ENCODE measurements at regions not wholly inside any gene's neighbourhood (a gene's known extent, or its start where the extent isn't known, plus 50 kb on each side); places are given as distances from the start of the nearest gene placed in this dataset.

DNA sequence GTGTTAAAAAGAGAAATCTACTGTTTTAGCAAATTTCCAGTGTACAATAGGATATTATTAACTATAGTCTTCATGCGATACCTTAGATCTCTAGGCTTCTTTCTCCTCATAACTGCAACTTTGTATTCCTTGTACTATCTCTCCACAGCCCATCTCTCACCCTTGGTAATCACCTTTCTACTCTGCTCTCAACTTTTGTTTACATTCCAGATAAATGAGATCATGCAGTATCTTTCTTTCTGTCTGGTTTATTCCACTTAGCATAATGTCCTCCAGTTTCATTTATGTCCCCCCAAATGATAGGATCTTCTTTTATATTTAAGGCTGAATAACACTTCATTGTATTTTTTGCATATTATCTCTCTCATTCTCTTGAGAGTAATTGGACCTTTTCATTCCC is 165.5 kb downstream of the HS3ST1 start:
- intact Hi-C loops (cut with DNase I; ENCODE audit: low total_unique reads) (no loop called here), in situ Hi-C loops (cut with MboI; ENCODE audit: low sequenced_read_pairs in 4 of 4) (no loop called here)
- Histone ChIP-seq H3K9me3 (no peaks in the 10 kb centered on the region), H3K27ac (no peak overlapping the region), H3K4me3 (no peak overlapping the region), H3K4me1 (no peaks in the 10 kb centered on the region), H3K36me3 (no peaks in the 10 kb centered on the region), H3K27me3 (no peaks in the 10 kb centered on the region)
- no peak for TF ChIP-seq POLR2A (IDR thresholded peaks at IDR 0.05)
- TF ChIP-seq, protein P1, sequence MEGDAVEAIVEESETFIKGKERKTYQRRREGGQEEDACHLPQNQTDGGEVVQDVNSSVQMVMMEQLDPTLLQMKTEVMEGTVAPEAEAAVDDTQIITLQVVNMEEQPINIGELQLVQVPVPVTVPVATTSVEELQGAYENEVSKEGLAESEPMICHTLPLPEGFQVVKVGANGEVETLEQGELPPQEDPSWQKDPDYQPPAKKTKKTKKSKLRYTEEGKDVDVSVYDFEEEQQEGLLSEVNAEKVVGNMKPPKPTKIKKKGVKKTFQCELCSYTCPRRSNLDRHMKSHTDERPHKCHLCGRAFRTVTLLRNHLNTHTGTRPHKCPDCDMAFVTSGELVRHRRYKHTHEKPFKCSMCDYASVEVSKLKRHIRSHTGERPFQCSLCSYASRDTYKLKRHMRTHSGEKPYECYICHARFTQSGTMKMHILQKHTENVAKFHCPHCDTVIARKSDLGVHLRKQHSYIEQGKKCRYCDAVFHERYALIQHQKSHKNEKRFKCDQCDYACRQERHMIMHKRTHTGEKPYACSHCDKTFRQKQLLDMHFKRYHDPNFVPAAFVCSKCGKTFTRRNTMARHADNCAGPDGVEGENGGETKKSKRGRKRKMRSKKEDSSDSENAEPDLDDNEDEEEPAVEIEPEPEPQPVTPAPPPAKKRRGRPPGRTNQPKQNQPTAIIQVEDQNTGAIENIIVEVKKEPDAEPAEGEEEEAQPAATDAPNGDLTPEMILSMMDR (IDR thresholded peaks at IDR 0.05 in 4 of 5, conservative IDR thresholded peaks at IDR 0.05 in 1 of 5), result no peak
- DNase-seq (no peak), ATAC-seq (no peak)

DNA sequence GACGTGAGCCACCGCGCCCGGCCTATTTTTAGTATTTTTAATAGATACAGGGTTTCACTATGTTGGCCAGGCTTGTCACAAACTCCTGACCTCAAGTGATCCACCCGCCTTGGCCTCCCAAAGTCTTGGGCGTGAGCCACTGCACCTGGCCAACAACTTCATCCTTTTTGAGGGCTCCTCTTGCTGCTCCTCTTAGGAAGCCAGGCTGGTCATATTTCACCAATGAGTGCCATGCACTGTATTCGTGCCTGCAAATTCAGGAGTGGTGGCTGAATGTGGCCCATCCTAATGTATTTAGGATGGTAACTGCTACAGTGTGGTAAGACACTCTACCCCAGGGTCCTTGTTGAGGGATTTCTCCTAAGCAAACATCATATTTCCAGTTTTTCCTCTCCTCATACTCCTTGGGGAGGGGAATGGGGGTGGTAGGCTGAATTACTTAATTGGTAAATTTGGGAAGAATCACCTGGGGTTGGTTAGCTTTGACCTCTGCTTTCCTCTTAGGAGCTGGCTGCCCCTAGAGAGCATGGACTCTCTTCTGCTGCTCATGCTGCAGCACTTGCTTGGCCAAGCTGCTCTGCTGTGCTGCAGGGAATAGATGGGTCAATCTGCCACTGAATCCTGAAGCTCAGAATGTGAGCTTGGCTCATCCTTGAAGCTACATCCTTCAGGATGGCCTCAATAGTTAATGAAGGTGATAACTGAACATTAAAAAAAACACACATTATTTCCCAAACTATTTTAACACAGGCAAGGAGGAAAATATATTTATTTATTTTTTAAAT is 167.4 kb downstream of the HS3ST1 start:
- intact Hi-C loops (cut with DNase I; ENCODE audit: low total_unique reads), result no loop called here
- Histone ChIP-seq H3K4me1 (no peaks in the 10 kb centered on the region), H3K4me3 (no peak overlapping the region), H3K36me3 (no peaks in the 10 kb centered on the region), H3K27ac (no peak overlapping the region), H3K9me3 (no peaks in the 10 kb centered on the region), H3K27me3 (no peaks in the 10 kb centered on the region)
- TF ChIP-seq POLR2A (IDR thresholded peaks at IDR 0.05), result no peak
- TF ChIP-seq, protein P1 (IDR thresholded peaks at IDR 0.05 in 4 of 5, conservative IDR thresholded peaks at IDR 0.05 in 1 of 5), result no peak
- ATAC-seq (no peak), DNase-seq (no peak)
- in situ Hi-C loops (cut with MboI; ENCODE audit: low sequenced_read_pairs in 4 of 4), result no loop called here

DNA sequence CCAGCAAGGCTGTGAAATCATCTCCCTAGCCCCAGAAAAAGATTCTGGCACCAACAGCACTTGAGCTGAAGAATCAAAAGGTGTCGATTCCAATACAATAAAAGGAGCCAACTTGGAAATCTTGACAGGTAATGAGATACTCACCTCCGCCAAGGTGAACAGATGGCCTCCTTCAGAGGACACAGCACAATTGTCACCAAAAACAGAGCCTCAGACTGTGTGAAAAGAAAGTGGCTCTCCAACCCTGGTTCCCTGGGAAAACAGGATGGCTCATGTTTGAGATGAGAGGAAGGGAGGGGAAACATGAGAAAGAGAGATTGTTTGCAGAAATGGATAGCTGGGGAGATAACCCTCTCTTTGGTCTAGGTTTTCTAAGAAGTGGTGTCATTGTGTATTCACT is 168.9 kb downstream of the HS3ST1 start:
- intact Hi-C loops (cut with DNase I; ENCODE audit: low total_unique reads), result no loop called here

DNA sequence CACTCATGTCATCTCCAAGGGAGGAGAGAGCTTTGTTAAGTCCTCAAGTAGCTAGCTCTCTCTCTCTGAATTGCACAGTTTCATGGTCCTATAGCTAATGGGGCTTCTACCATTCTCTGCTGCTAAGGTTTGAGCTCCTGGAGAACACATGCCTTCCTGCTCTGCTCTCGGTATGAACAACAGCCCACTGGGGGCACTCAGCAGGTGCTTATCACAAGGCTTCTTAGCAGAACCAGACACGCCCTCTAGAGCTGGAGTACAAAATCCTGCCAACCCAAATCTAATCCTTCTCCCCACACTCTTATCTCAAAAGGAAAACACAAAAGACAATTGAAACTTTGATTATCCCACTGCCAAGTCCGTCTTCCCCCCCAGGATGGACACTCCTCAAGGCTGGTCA is 176.5 kb downstream of the HS3ST1 start:
- no peaks in the 10 kb centered on the region for H3K4me1 ChIP-seq
- H3K36me3 ChIP-seq, result no peaks in the 10 kb centered on the region
- DNase-seq (no peak), ATAC-seq (no peak)
- intact Hi-C loops (cut with DNase I; ENCODE audit: low total_unique reads), result no loop called here
- H3K4me3 ChIP-seq, result no peak overlapping the region
- H3K27ac ChIP-seq, result no peak overlapping the region
- no peaks in the 10 kb centered on the region for H3K9me3 ChIP-seq
- no peak for TF ChIP-seq POLR2A (IDR thresholded peaks at IDR 0.05)
- TF ChIP-seq, protein P1 (IDR thresholded peaks at IDR 0.05 in 4 of 5, conservative IDR thresholded peaks at IDR 0.05 in 1 of 5), result no peak
- no peaks in the 10 kb centered on the region for H3K27me3 ChIP-seq
- in situ Hi-C loops (cut with MboI; ENCODE audit: low sequenced_read_pairs in 4 of 4), result no loop called here

More for the DNA sequence above, 168.9 kb downstream of the HS3ST1 start:
- no peak for DNase-seq
- Histone ChIP-seq H3K27me3 (no peaks in the 10 kb centered on the region), H3K9me3 (no peaks in the 10 kb centered on the region), H3K4me3 (no peak overlapping the region), H3K4me1 (no peaks in the 10 kb centered on the region), H3K36me3 (no peaks in the 10 kb centered on the region), H3K27ac (no peak overlapping the region)
- in situ Hi-C loops (cut with MboI; ENCODE audit: low sequenced_read_pairs in 4 of 4), result no loop called here
- no peak for ATAC-seq
- TF ChIP-seq, protein P1 (IDR thresholded peaks at IDR 0.05 in 4 of 5, conservative IDR thresholded peaks at IDR 0.05 in 1 of 5), result no peak
- no peak for TF ChIP-seq POLR2A (IDR thresholded peaks at IDR 0.05)

DNA sequence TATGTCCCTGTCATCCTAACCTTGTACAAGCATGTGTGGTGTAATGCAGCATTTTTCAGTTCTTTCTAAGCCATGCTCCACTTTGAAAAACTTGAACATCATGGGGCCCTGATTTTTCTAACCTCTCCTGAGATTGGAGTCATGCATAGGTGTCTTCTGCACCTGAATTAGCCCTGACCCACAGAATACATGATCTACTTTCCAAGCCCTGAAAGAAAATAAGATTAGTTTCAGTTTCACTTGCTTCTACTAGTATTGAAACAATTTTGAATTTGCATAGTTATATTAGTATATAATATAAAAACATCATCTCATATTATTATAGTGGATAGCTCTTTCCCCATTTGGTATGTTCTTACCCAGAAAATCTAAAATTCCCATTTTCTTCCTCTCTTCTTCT is 178.2 kb downstream of the HS3ST1 start:
- ATAC-seq (no peak), DNase-seq (no peak)
- TF ChIP-seq, protein P1 (IDR thresholded peaks at IDR 0.05 in 4 of 5, conservative IDR thresholded peaks at IDR 0.05 in 1 of 5), result no peak
- no peak for TF ChIP-seq POLR2A (IDR thresholded peaks at IDR 0.05)
- Histone ChIP-seq H3K27ac (no peak overlapping the region), H3K27me3 (no peaks in the 10 kb centered on the region), H3K4me1 (no peaks in the 10 kb centered on the region), H3K9me3 (no peaks in the 10 kb centered on the region), H3K36me3 (no peaks in the 10 kb centered on the region), H3K4me3 (no peak overlapping the region)
- in situ Hi-C loops (cut with MboI; ENCODE audit: low sequenced_read_pairs in 4 of 4) (no loop called here), intact Hi-C loops (cut with DNase I; ENCODE audit: low total_unique reads) (no loop called here)

All from gastrocnemius medialis (tissue), 4 donors.